ENCODE measurements at regions not wholly inside any gene's neighbourhood (a gene's known extent, or its start where the extent isn't known, plus 50 kb on each side); places are given as distances from the start of the nearest gene placed in this dataset.

GRCh38 chr5:97606531-97606930 is 423.5 kb upstream of the RIOK2 start:
- no peak for DNase-seq

- no peak for DNase-seq
Measured at GRCh38 chr5:97608501-97608900, 425.5 kb upstream of the RIOK2 start.

GRCh38 chr5:97618721-97619120 is 435.7 kb upstream of the RIOK2 start:
- DNase-seq = no peak

GRCh38 chr5:97623441-97623840 is 440.4 kb upstream of the RIOK2 start:
- no peak for DNase-seq

GRCh38 chr5:97624886-97625285 is 441.8 kb upstream of the RIOK2 start:
- no peak for DNase-seq

- DNase-seq = no peak
Measured at GRCh38 chr5:97627272-97627671, 444.2 kb upstream of the RIOK2 start.

- no peak for DNase-seq
Measured at GRCh38 chr5:97628031-97628430, 445.0 kb upstream of the RIOK2 start.

GRCh38 chr5:97628807-97629206 is 445.8 kb upstream of the RIOK2 start:
- DNase-seq = no peak

- DNase-seq = no peak
Measured at GRCh38 chr5:97629276-97629675, 446.2 kb upstream of the RIOK2 start.

GRCh38 chr5:97635553-97635952 is 452.5 kb upstream of the RIOK2 start:
- no peak for DNase-seq

- no peak for DNase-seq
Measured at GRCh38 chr5:97636766-97637165, 453.7 kb upstream of the RIOK2 start.

- DNase-seq = no peak
Measured at GRCh38 chr5:97641081-97641480, 458.0 kb upstream of the RIOK2 start.

GRCh38 chr5:97644206-97644605 is 461.2 kb upstream of the RIOK2 start:
- no peak for DNase-seq

- DNase-seq = no peak
Measured at GRCh38 chr5:97644896-97645295, 461.8 kb upstream of the RIOK2 start.

GRCh38 chr5:97657239-97657638 is 474.2 kb upstream of the RIOK2 start:
- no peak for DNase-seq

- DNase-seq = no peak
Measured at GRCh38 chr5:97658116-97658900, 475.3 kb upstream of the RIOK2 start.

GRCh38 chr5:97666783-97667182 is 483.7 kb upstream of the RIOK2 start:
- no peak for DNase-seq

- no peak for DNase-seq
Measured at GRCh38 chr5:97670447-97670846, 487.4 kb upstream of the RIOK2 start.

- DNase-seq = no peak
Measured at GRCh38 chr5:97676608-97677007, 493.6 kb upstream of the RIOK2 start.

GRCh38 chr5:97694091-97694490 is 511.0 kb upstream of the RIOK2 start:
- DNase-seq = no peak

GRCh38 chr5:97714424-97714823 is 531.4 kb upstream of the RIOK2 start:
- DNase-seq = no peak

- DNase-seq = no peak
Measured at GRCh38 chr5:97726106-97726505, 543.1 kb upstream of the RIOK2 start.

GRCh38 chr5:97728920-97729319 is 545.9 kb upstream of the RIOK2 start:
- no peak for DNase-seq

GRCh38 chr5:97729938-97730337 is 546.9 kb upstream of the RIOK2 start:
- DNase-seq = no peak

GRCh38 chr5:97735209-97735608 is 552.2 kb upstream of the RIOK2 start:
- DNase-seq = no peak
